ENCODE measurements at regions not wholly inside any gene's neighbourhood (a gene's known extent, or its start where the extent isn't known, plus 50 kb on each side); places are given as distances from the start of the nearest gene placed in this dataset.
"Not testable (repeated sequence)": the region's sequence is repeated elsewhere in the genome, so short reads cannot be mapped to it uniquely, and the experiment has no call there.

- TF ChIP-seq POLR2AphosphoS5 (IDR thresholded peaks at IDR 0.05; ENCODE audit: borderline replicate concordance, low read depth, low read length): no peak
- no peak for TF ChIP-seq EZH2 (IDR thresholded peaks at IDR 0.05)
- H3K9me3 ChIP-seq (ENCODE audit: low read depth, low read length): no peaks in the 10 kb centered on the region
- DNase-seq (ENCODE audit: low read depth, low spot score): no peak
These were observed 69.7 kb downstream of the RPS6KA4 start for GRCh38 chr11:64428693-64429092.

GRCh38 chr11:64429970-64430369 is 71.0 kb downstream of the RPS6KA4 start:
- no peak for TF ChIP-seq FOXP2 (optimal IDR thresholded peaks at IDR 0.05; ENCODE audit: control extremely low read depth, extremely low read length, insufficient read depth)
- TF ChIP-seq POLR2AphosphoS5 (IDR thresholded peaks at IDR 0.05; ENCODE audit: borderline replicate concordance, low read depth, low read length): no peak
- no peak for TF ChIP-seq EZH2 (IDR thresholded peaks at IDR 0.05)
- Histone ChIP-seq H3K4me3 (no peak overlapping the region), H3K9ac (ENCODE audit: insufficient read length) (no peak overlapping the region), H3K27ac (no peak overlapping the region), H3K9me3 (ENCODE audit: low read depth, low read length) (no peaks in the 10 kb centered on the region), H3K36me3 (ENCODE audit: insufficient read depth, low read length) (no peaks in the 10 kb centered on the region)
- no peak for DNase-seq (ENCODE audit: low read depth, low spot score)

More at GRCh38 chr11:64428693-64429092, 69.7 kb downstream of the RPS6KA4 start:
- H3K9ac ChIP-seq (ENCODE audit: insufficient read length): no peak overlapping the region
- H3K4me3 ChIP-seq: no peak overlapping the region
- H3K27ac ChIP-seq: no peak overlapping the region
- no peaks in the 10 kb centered on the region for H3K36me3 ChIP-seq (ENCODE audit: insufficient read depth, low read length)

GRCh38 chr11:64430645-64431044 is 71.7 kb downstream of the RPS6KA4 start:
- Histone ChIP-seq H3K36me3 (ENCODE audit: insufficient read depth, low read length) (no peaks in the 10 kb centered on the region), H3K9me3 (ENCODE audit: low read depth, low read length) (no peaks in the 10 kb centered on the region), H3K4me3 (no peak overlapping the region), H3K9ac (ENCODE audit: insufficient read length) (no peak overlapping the region), H3K27ac (no peak overlapping the region)
- no peak for DNase-seq (ENCODE audit: low read depth, low spot score)
- TF ChIP-seq POLR2AphosphoS5 (IDR thresholded peaks at IDR 0.05; ENCODE audit: borderline replicate concordance, low read depth, low read length) (no peak), FOXP2 (optimal IDR thresholded peaks at IDR 0.05; ENCODE audit: control extremely low read depth, extremely low read length, insufficient read depth) (no peak), EZH2 (IDR thresholded peaks at IDR 0.05) (no peak)

DNA sequence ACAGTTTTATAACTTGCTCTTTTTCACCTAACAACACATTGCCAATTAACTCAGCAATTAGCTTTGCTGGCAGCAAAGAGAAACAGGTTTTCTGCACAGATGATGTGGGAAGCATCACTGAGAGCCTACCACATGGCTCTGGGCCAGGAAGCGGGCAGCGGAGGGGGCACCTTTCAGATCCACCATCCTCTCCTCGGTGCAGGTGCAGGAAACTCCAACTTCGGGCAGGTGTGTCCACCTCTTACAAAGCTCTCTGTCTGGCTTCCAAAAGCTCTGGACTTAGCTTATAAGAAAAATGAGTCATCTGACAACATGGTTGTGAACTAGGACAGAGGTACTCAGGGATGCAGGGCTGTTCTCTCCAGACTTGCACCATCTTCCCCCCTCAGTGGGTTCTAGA is 77.0 kb downstream of the RPS6KA4 start:
- H3K9ac ChIP-seq (ENCODE audit: insufficient read length): no peak overlapping the region
- H3K4me3 ChIP-seq: no peak overlapping the region
- no peak for TF ChIP-seq EZH2 (IDR thresholded peaks at IDR 0.05)
- no peak for TF ChIP-seq POLR2AphosphoS5 (IDR thresholded peaks at IDR 0.05; ENCODE audit: borderline replicate concordance, low read depth, low read length)
- no peak for TF ChIP-seq FOXP2 (optimal IDR thresholded peaks at IDR 0.05; ENCODE audit: control extremely low read depth, extremely low read length, insufficient read depth)
- no peaks in the 10 kb centered on the region for H3K36me3 ChIP-seq (ENCODE audit: insufficient read depth, low read length)
- no peak overlapping the region for H3K27ac ChIP-seq
- DNase-seq (ENCODE audit: low read depth, low spot score): no peak
- no peaks in the 10 kb centered on the region for H3K9me3 ChIP-seq (ENCODE audit: low read depth, low read length)

- DNase-seq (ENCODE audit: low read depth, low spot score): no peak
- no peaks in the 10 kb centered on the region for H3K9me3 ChIP-seq (ENCODE audit: low read depth, low read length)
These were observed 78.5 kb downstream of the RPS6KA4 start for GRCh38 chr11:64437426-64437825.

GRCh38 chr11:64438986-64439771 is 80.2 kb downstream of the RPS6KA4 start:
- Histone ChIP-seq H3K27ac (no peak overlapping the region), H3K9me3 (ENCODE audit: low read depth, low read length) (no peaks in the 10 kb centered on the region), H3K9ac (ENCODE audit: insufficient read length) (no peak overlapping the region), H3K36me3 (ENCODE audit: insufficient read depth, low read length) (no peaks in the 10 kb centered on the region), H3K4me3 (no peak overlapping the region)
- TF ChIP-seq FOXP2 (optimal IDR thresholded peaks at IDR 0.05; ENCODE audit: control extremely low read depth, extremely low read length, insufficient read depth) (no peak), POLR2AphosphoS5 (IDR thresholded peaks at IDR 0.05; ENCODE audit: borderline replicate concordance, low read depth, low read length) (no peak), EZH2 (IDR thresholded peaks at IDR 0.05) (no peak)
- no peak for DNase-seq (ENCODE audit: low read depth, low spot score)

More at GRCh38 chr11:64437426-64437825, 78.5 kb downstream of the RPS6KA4 start:
- Histone ChIP-seq H3K27ac (no peak overlapping the region), H3K36me3 (ENCODE audit: insufficient read depth, low read length) (no peaks in the 10 kb centered on the region), H3K4me3 (no peak overlapping the region), H3K9ac (ENCODE audit: insufficient read length) (no peak overlapping the region)
- TF ChIP-seq FOXP2 (optimal IDR thresholded peaks at IDR 0.05; ENCODE audit: control extremely low read depth, extremely low read length, insufficient read depth): no peak
- no peak for TF ChIP-seq EZH2 (IDR thresholded peaks at IDR 0.05)
- TF ChIP-seq POLR2AphosphoS5 (IDR thresholded peaks at IDR 0.05; ENCODE audit: borderline replicate concordance, low read depth, low read length): no peak

DNA sequence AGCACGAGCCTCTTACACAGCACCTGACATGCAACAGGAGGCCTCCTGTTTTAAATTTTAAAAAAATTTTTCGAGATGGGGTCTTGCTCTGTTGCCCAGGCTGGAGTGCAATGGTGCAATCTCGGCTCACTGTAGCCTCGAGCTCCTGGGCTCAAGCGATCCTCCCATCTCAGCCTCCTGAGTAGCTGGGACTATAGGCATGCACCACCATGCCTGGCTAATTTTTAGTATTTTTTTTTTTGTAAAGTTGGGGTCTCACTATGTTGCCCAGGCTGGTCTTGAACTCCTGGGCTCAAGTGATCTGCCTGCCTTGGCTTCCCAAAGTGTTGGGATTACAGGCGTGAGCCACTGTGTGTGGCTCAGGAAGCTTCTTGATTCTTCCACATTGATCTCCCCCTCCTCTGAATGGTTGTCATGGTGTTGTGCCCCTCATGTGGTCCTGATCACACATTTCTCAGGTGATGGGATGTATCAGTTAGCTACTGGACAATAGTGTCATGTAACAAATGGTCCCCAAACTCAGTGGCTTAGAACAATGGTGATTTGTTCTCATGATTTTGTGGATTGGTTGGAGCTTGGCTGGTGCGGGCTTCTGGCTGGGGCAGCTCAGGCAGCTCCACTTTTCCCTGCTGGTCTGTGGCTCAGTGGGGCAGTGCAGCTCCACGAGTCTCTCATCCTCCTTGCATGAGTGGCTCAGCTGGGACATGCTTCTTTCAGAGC is 81.0 kb downstream of the RPS6KA4 start:
- not testable (repeated sequence) for H3K4me3 ChIP-seq; H3K27ac ChIP-seq; DNase-seq (ENCODE audit: low read depth, low spot score); H3K36me3 ChIP-seq (ENCODE audit: insufficient read depth, low read length); H3K9ac ChIP-seq (ENCODE audit: insufficient read length); H3K9me3 ChIP-seq (ENCODE audit: low read depth, low read length)

DNA sequence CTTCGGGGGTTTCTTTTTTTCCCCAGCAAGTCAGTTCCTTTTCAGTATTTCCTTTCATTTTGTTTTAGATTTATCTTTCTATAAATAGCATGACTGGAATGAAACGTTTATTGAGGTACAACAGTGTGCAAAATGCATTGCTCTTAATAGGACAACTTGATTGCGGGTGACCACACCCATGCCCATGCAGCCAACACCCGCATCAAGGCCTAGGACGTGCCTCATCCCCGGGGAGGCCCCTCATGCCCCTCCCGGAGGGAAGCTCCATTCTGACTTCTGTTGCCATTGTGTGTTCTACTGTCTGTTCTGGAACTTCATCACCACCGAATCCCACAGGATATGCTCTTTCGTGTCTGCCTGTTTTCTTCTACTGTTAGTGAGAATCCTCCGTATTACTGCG is 82.2 kb downstream of the RPS6KA4 start:
- H3K27ac ChIP-seq: no peak overlapping the region
- no peaks in the 10 kb centered on the region for H3K36me3 ChIP-seq (ENCODE audit: insufficient read depth, low read length)
- no peak for TF ChIP-seq FOXP2 (optimal IDR thresholded peaks at IDR 0.05; ENCODE audit: control extremely low read depth, extremely low read length, insufficient read depth)
- no peak for TF ChIP-seq POLR2AphosphoS5 (IDR thresholded peaks at IDR 0.05; ENCODE audit: borderline replicate concordance, low read depth, low read length)
- TF ChIP-seq EZH2 (IDR thresholded peaks at IDR 0.05): no peak
- H3K4me3 ChIP-seq: no peak overlapping the region
- H3K9me3 ChIP-seq (ENCODE audit: low read depth, low read length): no peaks in the 10 kb centered on the region
- H3K9ac ChIP-seq (ENCODE audit: insufficient read length): no peak overlapping the region
- no peak for DNase-seq (ENCODE audit: low read depth, low spot score)

Data from SK-N-MC (cell line).